Astrocyte (in vitro differentiated cells and primary cell): ENCODE measurements at regions not wholly inside any gene's neighbourhood (a gene's known extent, or its start where the extent isn't known, plus 50 kb on each side); places are given as distances from the start of the nearest gene placed in this dataset.

ENCODE experiments used
- EZH2 ChIP-seq: IDR thresholded peaks from 2 replicates; pipeline ENCODE4 v1.6.1; 2012; ENCODE audit warnings: mild to moderate bottlenecking, low read length, inconsistent platforms; ENCODE audit not compliant: insufficient read depth
- TF ChIP-seq, protein P1 (sequence below): IDR thresholded peaks from 2 replicates; pipeline ENCODE4 v1.5.1; 2011; ENCODE audit warnings: low read depth, mild to moderate bottlenecking, inconsistent platforms, low read length, moderate library complexity; ENCODE audit not compliant: insufficient read depth

- TF ChIP-seq, protein P1, sequence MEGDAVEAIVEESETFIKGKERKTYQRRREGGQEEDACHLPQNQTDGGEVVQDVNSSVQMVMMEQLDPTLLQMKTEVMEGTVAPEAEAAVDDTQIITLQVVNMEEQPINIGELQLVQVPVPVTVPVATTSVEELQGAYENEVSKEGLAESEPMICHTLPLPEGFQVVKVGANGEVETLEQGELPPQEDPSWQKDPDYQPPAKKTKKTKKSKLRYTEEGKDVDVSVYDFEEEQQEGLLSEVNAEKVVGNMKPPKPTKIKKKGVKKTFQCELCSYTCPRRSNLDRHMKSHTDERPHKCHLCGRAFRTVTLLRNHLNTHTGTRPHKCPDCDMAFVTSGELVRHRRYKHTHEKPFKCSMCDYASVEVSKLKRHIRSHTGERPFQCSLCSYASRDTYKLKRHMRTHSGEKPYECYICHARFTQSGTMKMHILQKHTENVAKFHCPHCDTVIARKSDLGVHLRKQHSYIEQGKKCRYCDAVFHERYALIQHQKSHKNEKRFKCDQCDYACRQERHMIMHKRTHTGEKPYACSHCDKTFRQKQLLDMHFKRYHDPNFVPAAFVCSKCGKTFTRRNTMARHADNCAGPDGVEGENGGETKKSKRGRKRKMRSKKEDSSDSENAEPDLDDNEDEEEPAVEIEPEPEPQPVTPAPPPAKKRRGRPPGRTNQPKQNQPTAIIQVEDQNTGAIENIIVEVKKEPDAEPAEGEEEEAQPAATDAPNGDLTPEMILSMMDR: no peak
- no peak for TF ChIP-seq EZH2
Observed at GRCh38 chr11:116124922-116125714, 620.9 kb upstream of the CADM1 start.
